GM19452 (cell line): ENCODE measurements at regions not wholly inside any gene's neighbourhood (a gene's known extent, or its start where the extent isn't known, plus 50 kb on each side); places are given as distances from the start of the nearest gene placed in this dataset.
"Not testable (repeated sequence)": the region's sequence is repeated elsewhere in the genome, so short reads cannot be mapped to it uniquely, and the experiment has no call there.

Experiments
- ATAC-seq: cut with Tn5 transposase; IDR thresholded peaks from one replicate; pipeline ENCODE4 v1.9.1; 2021; ENCODE audit not compliant: unreplicated experiment

GRCh38 chr6:94713446-94713845, 863.9 kb upstream of the MANEA start:
- ATAC-seq = no peak

DNA sequence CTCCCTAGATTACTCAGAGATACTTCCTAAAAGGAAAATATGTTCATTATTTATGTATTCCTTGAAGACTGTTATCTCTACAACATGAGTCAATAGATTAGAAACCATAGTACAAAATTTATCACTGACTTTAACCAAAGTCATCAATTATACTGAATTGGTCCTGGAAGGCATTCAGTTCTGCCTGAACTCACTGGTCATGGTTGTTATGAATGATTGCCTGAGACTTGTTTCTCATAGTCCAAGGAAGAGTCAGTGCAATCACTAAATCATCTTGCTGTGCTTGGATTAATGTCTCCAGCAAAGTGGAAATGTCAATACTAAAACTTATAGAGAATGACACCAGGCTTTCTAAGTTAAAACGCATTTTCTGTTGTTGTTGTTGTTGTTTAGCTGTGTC, 878.6 kb upstream of the MANEA start:
- no peak for ATAC-seq

- not testable (repeated sequence) for ATAC-seq
Observed at GRCh38 chr6:94687255-94687654, 890.1 kb upstream of the MANEA start.

DNA sequence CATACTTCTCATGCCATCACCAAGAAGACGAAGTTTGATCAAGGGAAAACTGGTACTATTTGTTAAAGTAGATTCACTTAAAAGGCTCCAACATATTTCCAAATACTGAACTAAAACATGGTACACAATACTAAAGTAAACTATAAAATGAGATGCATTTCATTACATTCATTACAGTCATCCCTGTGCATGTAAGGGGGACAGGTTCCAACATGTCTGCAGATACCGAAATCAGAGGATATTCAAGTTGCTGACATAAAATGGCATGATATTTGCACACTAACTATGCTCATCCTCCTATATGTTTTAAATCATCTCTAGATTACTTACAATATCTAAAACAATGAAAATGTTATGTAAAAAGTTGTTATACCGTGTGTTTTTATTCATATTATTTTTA, 893.9 kb upstream of the MANEA start:
- no peak for ATAC-seq

- ATAC-seq = no peak
Observed at GRCh38 chr6:94680669-94681212, 896.6 kb upstream of the MANEA start.

GRCh38 chr6:94673251-94673650, 904.1 kb upstream of the MANEA start:
- ATAC-seq = no peak

DNA sequence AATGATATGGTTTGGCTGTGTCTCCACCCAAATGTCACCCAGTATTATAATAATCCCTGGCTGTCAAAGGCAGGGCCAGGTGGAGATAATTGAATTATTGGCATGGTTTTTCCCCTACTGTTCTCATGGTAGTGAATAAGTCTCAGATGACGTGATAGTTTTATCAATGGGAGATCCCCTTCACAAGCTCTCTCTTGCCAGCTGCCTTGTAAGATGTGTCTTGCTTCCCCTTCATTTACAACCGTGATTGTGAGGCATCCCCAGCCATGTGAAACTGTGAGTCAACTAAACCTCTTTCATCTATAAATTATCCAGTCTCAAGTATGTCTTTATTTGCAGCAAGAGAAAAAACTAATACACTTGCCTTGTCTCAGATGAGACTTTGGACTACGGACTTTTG, 907.3 kb upstream of the MANEA start:
- ATAC-seq = no peak

DNA sequence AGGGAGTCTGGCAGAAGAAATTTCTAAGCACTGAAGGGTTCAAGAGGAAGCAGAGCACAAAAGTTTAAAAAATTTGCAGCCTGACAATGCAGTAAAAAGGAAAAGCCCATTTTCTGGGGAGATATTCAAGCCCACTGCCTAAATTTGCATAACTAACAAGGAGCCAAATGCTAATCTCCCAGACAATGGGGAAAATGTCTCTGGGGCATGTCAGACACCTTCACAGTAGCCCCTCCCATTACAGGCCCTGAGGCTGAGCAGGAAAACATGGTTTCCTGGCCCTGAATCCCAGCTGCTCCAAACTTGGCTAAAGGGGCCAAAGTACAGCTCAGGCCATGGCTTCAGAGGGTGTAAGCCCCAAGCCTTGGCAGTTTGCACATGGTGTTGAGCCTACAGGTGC, 908.5 kb upstream of the MANEA start:
- ATAC-seq = no peak

DNA sequence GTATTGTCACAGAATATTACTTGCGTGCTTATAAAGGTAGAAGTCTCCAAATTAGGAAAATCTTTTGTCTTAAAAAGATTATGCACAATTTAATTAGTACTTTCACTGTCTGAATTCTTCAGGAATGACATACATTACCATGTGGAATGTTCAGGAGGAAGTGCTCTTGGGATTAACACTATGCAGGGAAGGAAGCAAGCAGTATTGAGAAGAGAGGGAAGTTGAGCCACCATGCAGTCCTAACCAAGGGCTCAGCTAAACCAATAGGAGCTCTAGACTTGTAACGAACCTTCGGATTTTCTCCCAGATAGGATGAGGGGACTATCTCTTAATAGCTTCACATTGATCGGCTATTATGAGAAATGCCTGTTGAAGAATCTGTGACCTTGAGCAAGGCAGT, 918.4 kb upstream of the MANEA start:
- ATAC-seq = no peak

GRCh38 chr6:94651239-94651638, 926.1 kb upstream of the MANEA start:
- no peak for ATAC-seq

- no peak for ATAC-seq
Observed at GRCh38 chr6:94645191-94645590, 932.1 kb upstream of the MANEA start.

- no peak for ATAC-seq
Observed at GRCh38 chr6:94639564-94639963, 937.8 kb upstream of the MANEA start.

DNA sequence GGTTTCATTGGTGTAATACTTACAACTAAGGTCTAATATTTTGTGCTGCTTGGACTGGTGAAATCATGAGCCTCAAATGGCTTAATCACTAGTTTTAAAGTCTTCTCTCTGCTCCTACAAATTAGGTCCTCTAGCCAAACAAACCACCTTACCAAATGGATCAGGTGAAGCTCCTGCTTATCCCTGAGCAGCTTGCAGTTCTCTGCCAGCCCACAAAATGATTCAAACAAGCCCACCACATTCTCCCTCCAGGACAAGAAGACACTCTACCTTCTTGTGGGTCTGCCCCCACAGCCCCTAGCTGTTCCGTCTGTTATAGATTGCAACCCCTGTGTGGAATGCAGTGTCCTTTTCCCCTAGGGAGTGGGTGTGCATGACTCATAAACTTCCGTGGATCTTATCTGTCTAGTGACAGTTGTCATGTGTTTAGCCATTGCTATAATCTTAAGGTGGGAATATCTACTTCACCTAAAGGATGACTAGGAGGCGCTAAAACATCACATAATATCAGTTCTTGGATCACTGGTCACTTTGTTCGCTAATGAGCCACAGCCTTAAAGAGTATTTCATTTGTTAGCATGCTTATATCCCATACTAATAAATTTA, 940.5 kb upstream of the MANEA start:
- ATAC-seq = no peak

DNA sequence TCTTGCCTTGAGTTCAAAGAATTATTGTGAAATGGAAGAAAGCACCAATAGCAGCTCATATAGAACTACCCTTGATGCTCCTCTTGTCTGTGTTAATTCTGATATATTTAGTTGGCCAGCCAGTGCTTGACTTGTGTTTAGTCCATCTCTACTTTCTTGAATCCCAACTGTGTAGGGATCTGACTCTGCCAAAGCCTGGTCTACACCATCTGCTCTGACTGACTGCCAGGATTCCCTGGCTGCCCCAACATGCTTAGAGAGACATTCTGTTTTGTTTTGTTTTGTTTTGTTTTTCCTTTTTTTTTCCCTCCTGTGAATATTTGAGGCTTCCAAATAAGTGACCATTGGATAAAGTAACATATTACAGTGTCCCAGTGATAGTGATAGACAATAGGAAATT, 953.7 kb upstream of the MANEA start:
- ATAC-seq = no peak

DNA sequence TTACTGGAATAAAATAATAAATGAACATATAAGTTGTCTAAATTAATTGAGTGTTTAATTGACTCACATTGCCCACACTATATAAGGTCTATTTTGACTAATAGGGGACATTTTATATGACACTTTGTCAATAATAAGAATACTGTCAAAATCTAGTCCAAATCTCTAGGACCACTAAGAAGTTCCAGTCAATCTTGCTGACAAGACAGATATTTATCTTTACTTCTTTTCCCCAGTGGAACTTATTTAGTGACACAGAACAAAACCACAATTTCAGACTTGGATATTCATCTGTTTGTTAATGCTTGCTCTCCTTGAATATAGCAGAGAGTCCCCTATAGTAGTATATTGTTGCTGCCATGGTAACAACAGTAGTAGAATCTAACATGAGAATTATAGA, 954.6 kb upstream of the MANEA start:
- no peak for ATAC-seq

GRCh38 chr6:94600636-94601035, 976.7 kb upstream of the MANEA start:
- no peak for ATAC-seq

DNA sequence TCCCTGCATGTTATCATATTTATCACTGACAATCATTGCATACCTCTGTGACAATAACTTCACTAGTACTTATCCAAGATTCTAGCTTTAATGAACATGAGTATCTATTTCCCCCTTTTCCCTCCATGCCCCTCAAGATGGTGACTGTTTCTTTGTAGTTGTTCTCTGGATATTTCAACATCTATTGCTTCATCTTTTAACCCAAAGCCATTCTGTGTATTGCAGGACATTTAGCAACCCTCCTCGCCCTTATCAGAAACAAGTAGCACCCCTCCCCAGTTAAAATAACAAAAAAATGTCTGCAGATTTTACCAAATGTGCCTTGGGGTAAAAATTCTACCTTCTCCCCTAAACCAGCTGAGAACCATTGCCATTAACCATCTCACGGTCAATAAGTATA, 979.8 kb upstream of the MANEA start:
- no peak for ATAC-seq

DNA sequence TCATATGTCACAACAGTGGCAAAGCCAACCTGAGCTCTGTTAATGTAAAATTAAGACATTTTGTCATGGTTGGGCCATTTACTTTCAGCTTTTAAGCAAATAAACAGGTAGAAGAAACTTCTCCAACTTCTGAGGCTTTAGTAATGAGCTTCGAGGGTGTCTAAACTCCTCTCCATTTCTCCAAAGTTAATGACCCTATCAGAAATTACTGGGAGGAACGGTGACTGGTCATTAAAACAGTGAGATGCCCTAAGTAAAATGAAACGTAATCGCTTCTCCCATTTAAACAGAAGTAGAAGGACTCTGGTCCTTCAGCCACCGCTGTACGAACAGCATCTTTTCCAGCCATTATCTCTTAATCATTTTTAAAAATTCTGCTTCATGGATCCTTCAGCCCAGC, 986.9 kb upstream of the MANEA start:
- ATAC-seq = no peak

- ATAC-seq = no peak
Observed at GRCh38 chr6:94588301-94588700, 989.0 kb upstream of the MANEA start.

DNA sequence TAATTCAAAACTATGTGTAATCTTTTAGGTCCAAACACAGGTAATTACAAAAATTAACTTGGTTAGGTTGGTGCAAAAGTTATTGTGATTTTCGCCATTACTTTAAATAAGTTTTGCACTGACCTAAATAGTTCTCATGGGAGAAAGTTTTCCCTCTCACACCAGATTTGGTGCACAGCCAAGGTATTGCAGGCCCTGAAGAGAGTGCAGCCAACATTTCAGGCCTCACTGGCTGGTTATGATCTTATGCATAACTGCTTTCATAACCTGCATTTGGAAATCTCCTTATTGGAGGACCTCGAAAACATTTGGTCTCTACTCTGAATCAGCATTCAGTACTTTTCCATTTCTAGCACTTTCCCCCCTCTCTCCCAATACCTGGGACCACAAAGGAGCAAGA, 993.1 kb upstream of the MANEA start:
- no peak for ATAC-seq

DNA sequence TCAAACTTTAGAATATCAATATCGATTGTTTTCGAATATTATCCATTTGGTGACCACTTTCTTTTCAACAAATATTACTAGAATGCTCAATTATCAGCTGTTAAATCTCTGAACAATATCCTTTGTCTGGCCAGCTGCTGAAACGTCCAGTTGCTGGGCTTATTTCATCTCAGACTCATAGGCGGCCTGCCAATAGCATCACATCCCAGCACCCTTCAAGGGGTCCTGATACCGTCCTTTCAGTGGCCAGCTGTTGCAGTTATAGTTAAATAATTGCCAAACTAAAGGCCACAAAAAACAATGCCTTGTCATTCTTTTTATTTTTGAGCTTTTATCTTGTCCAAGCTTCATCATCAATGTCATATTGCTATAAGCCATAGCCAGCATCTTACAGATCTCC, 1006.8 kb upstream of the MANEA start:
- no peak for ATAC-seq

DNA sequence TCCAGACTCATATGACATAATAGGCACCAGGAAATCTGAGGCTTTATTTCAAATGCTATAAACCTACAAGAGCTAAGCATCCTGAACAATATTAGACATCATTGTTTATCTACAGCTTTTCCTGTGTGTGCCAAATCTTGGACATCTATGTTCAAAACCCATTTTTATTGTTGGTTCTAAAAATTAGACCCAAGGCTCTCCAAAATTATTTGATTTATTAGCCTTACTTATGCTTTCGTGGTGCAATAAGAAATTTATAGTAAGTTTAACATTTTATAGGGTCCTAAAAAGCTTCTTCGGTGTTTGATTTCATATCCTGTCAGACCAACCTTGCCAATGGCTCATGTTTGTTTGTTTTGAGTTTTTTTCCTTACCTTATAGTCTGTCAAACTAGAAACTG, 1014.5 kb upstream of the MANEA start:
- no peak for ATAC-seq

- no peak for ATAC-seq
Observed at GRCh38 chr6:94559829-94560537, 1017.4 kb upstream of the MANEA start.
